SU-DHL-6 (cell line): ENCODE measurements at regions not wholly inside any gene's neighbourhood (a gene's known extent, or its start where the extent isn't known, plus 50 kb on each side); places are given as distances from the start of the nearest gene placed in this dataset.
"Not testable (repeated sequence)": the region's sequence is repeated elsewhere in the genome, so short reads cannot be mapped to it uniquely, and the experiment has no call there.

Experiments
- CTCF ChIP-seq: fragments of 200-600 bp; sonication (generic); IDR thresholded peaks from one replicate; pipeline ENCODE4 v1.5.1; 2017; ENCODE audit warnings: antibody characterized with exemption, mild to moderate bottlenecking, low read length, moderate library complexity; ENCODE audit not compliant: insufficient read depth, poor library complexity, severe bottlenecking
- EZH2phosphoT487 ChIP-seq: fragments of 200-600 bp; sonication (generic), shearing (Covaris generic); conservative IDR thresholded peaks from 2 replicates; pipeline ENCODE4 v1.6.1; 2018; ENCODE audit warnings: mild to moderate bottlenecking, antibody characterized with exemption, low read length, moderate library complexity, mixed read lengths

DNA sequence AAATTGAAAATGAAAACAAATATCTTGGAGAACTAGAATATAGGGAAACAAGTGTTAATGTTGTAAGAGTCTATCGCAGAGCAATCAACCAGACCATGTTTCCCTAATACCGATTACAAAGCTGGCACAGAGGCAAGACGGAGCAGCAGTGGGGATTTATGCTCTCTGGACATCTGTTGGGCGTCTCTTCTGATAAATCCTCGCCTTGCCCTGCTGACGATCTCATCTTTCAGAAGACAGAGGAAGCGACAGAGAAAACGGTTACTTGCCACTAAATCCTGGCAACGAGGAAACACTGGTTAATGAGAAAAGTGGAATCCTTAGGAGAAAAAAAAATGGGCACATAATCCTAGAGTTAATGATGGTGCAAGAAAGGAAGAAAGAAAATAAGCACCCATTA, 218.5 kb downstream of the NPIPA8 start:
- TF ChIP-seq CTCF, EZH2phosphoT487: not testable (repeated sequence)
